Urothelium cell line (cell line): ENCODE measurements at regions not wholly inside any gene's neighbourhood (a gene's known extent, or its start where the extent isn't known, plus 50 kb on each side); places are given as distances from the start of the nearest gene placed in this dataset.
"Not testable (repeated sequence)": the region's sequence is repeated elsewhere in the genome, so short reads cannot be mapped to it uniquely, and the experiment has no call there.

Source experiments
- DNase-seq: peaks from one replicate; pipeline ENCODE4 v3.0.0; 2011; ENCODE audit warnings: low spot score, mixed read lengths
- FAIRE-seq: peaks from 2 replicates; lab custom pipeline; 2011; peaks lifted over from hg19 to GRCh38; lab: Jason Lieb, UNC

- no peak for DNase-seq
- FAIRE-seq, result no peak
Observed at GRCh38 chr9:1532171-1532570, 482.0 kb downstream of the DMRT2 start.

- no peak for DNase-seq
- no peak for FAIRE-seq
Observed at GRCh38 chr9:1535051-1535450, 480.1 kb upstream of the SMARCA2 start.

GRCh38 chr9:1535599-1535998 lies 479.5 kb upstream of the SMARCA2 start:
- DNase-seq, result no peak
- no peak for FAIRE-seq

GRCh38 chr9:1536522-1537170 lies 478.5 kb upstream of the SMARCA2 start:
- no peak for DNase-seq
- no peak for FAIRE-seq

- DNase-seq, result no peak
- no peak for FAIRE-seq
Observed at GRCh38 chr9:1538301-1538700, 476.8 kb upstream of the SMARCA2 start.

GRCh38 chr9:1539216-1539615 lies 475.9 kb upstream of the SMARCA2 start:
- DNase-seq, result no peak
- no peak for FAIRE-seq

GRCh38 chr9:1550636-1551035 lies 464.5 kb upstream of the SMARCA2 start:
- FAIRE-seq, result no peak
- DNase-seq, result no peak

- FAIRE-seq (no peak), DNase-seq (no peak)
Observed at GRCh38 chr9:1554081-1555035, 460.8 kb upstream of the SMARCA2 start.

GRCh38 chr9:1558666-1559065 lies 456.5 kb upstream of the SMARCA2 start:
- not testable (repeated sequence) for FAIRE-seq

GRCh38 chr9:1575939-1576338 lies 439.2 kb upstream of the SMARCA2 start:
- DNase-seq, result no peak
- no peak for FAIRE-seq

More at GRCh38 chr9:1558666-1559065, 456.5 kb upstream of the SMARCA2 start:
- DNase-seq, result not testable (repeated sequence)

GRCh38 chr9:1580215-1580614 lies 434.9 kb upstream of the SMARCA2 start:
- no peak for DNase-seq
- no peak for FAIRE-seq

- DNase-seq (no peak), FAIRE-seq (no peak)
Observed at GRCh38 chr9:1581926-1582325, 433.2 kb upstream of the SMARCA2 start.

GRCh38 chr9:1591310-1591709 lies 423.8 kb upstream of the SMARCA2 start:
- DNase-seq (no peak), FAIRE-seq (no peak)

- no peak for FAIRE-seq
Observed at GRCh38 chr9:1598270-1598669, 416.9 kb upstream of the SMARCA2 start.

GRCh38 chr9:1599961-1600360 lies 415.2 kb upstream of the SMARCA2 start:
- DNase-seq (no peak), FAIRE-seq (no peak)

More at GRCh38 chr9:1598270-1598669, 416.9 kb upstream of the SMARCA2 start:
- DNase-seq, result no peak

GRCh38 chr9:1604942-1605560 lies 410.1 kb upstream of the SMARCA2 start:
- peak; percentile 31 for DNase-seq
- no peak for FAIRE-seq

GRCh38 chr9:1606253-1606652 lies 408.9 kb upstream of the SMARCA2 start:
- FAIRE-seq, result no peak
- no peak for DNase-seq

- DNase-seq, result no peak
- FAIRE-seq, result no peak
Observed at GRCh38 chr9:1612886-1613285, 402.3 kb upstream of the SMARCA2 start.

GRCh38 chr9:1617419-1617818 lies 397.7 kb upstream of the SMARCA2 start:
- DNase-seq (no peak), FAIRE-seq (no peak)

- FAIRE-seq (no peak), DNase-seq (peak; percentile 17)
Observed at GRCh38 chr9:1619915-1620710, 395.0 kb upstream of the SMARCA2 start.

GRCh38 chr9:1637401-1637800 lies 377.7 kb upstream of the SMARCA2 start:
- FAIRE-seq (no peak), DNase-seq (no peak)
